Transverse colon (tissue), 1 donor: ENCODE measurements at regions not wholly inside any gene's neighbourhood (a gene's known extent, or its start where the extent isn't known, plus 50 kb on each side); places are given as distances from the start of the nearest gene placed in this dataset.

Source experiments
- EP300 ChIP-seq: sonication (generic); formaldehyde crosslinking; IDR thresholded peaks from one replicate; pipeline ENCODE4 v1.6.1; 2017; ENCODE audit warnings: antibody characterized with exemption, low read depth
- POLR2A ChIP-seq: fragments of 450-650 bp; IDR thresholded peaks from one replicate; pipeline ENCODE4 v1.6.1; 2016; ENCODE audit warnings: antibody characterized with exemption, mild to moderate bottlenecking, moderate library complexity

GRCh38 chr13:40241125-40241798 lies 425.2 kb downstream of the FOXO1 start:
- no peak for TF ChIP-seq EP300
- no peak for TF ChIP-seq POLR2A
